ENCODE measurements at regions not wholly inside any gene's neighbourhood (a gene's known extent, or its start where the extent isn't known, plus 50 kb on each side); places are given as distances from the start of the nearest gene placed in this dataset.

DNA sequence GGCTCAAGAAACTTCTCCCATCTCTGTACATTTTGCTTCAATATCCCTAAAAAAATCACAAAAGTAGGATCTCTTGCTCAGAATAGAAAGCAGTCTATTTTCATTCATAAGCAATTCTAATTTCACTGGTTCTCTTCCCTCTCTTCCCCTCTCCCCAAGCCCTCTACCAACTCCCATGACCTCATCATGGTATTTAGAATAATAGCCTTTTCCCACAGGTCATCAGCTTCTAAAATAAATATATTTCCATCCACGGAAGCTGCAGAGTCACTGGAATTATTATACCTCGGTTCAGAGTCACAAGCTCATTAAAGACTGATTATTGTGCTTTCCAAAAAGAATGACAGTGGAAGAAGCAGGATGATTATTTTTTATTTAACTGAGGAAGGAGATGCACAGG, 84.2 kb upstream of the ADRA1B start:
- no peak for DNase-seq

DNA sequence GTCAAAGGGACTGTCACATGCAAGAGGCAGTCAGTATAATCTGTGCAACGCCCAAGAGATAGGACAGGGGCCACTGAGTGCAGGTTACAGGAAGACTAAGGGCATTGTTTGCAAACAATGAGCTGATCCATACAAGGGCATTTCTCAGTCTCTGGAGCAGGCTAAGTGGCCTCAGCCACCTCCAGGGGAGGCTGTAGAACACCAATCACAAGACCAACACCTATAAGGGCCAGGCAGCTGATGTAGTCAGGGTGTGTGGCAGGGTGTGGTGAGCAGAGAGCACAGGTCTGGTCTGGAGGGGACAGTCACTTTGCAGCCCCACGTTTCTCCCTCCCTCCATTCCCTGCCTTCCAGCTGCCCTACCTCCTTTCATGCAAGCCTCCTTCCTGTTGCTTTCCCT, 83.2 kb upstream of the ADRA1B start:
- DNase-seq, result no peak

DNA sequence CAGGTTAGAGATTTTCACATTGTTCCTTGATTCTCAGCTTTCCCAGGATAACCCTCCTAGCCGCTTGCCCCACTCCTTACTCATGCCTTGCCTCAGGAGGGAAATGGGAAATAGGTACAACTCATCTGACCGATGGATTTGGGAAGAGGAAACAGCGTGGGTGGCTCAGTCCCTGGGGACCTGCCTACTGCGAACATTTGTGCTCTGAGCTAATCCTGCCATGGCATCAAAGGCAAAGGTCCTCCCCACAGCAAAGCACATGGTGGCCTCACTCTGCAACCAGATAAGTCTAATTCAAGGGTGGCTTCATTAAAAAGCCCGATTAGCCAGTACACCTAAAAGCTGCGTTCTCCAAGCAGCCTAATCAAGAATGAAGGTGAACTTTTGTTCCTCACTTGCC, 82.4 kb upstream of the ADRA1B start:
- no peak for DNase-seq

DNA sequence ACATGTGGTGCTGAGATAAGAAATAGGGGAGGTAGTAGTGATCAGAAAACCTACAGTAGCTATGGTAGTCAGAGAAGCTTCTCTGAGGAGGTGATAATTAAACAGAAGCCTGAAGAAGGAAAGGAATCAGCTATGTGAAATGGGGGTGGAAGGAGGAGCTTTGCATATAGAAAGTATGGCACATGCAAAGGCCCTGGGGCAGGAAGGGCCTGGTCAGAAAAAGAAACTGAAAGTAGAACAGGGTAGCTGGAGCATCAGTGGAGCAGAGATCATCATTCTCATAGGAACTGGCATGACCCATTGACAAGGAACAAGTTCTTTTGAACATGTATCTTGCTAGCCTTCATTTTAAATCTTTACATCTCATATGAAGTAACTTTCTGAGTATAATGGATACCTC, 80.7 kb upstream of the ADRA1B start:
- no peak for DNase-seq

DNA sequence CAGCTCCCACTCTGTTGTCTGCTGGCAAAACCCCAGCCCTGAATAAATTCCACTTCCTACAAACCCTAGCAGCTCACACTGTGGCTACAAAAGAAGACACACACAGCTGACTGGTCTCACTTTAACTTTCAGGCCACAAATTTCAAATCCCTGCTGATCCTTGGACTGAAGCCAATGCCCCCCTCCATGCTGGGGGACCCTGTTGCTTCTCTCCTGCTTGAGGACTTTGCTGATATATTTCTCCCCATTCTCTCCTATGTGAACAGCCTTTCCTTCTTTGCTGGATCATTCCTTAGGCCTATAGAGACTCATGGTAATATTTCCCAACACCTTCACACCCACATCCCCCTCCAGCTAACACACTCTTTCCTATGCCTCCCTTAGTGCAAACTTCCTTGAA, 79.6 kb upstream of the ADRA1B start:
- DNase-seq, result no peak

DNA sequence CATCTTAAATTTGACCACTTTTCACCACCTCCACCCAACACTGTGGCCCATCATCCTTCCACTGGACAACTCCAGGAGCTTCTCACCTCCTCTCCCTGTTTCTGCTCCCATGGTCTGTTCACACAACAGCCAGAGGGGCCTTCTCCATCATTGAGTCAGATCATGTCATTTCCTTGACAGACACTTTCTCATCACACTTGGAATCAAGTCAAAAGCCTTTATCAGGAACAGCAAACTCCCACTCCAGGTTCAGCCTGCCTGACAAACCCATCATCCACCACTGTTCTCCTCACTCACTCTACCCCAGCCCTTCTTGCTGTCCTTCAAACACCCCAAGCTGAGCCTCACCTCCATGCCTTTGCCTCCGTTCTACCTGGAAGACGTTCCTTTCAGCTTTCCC, 78.4 kb upstream of the ADRA1B start:
- DNase-seq, result no peak

DNA sequence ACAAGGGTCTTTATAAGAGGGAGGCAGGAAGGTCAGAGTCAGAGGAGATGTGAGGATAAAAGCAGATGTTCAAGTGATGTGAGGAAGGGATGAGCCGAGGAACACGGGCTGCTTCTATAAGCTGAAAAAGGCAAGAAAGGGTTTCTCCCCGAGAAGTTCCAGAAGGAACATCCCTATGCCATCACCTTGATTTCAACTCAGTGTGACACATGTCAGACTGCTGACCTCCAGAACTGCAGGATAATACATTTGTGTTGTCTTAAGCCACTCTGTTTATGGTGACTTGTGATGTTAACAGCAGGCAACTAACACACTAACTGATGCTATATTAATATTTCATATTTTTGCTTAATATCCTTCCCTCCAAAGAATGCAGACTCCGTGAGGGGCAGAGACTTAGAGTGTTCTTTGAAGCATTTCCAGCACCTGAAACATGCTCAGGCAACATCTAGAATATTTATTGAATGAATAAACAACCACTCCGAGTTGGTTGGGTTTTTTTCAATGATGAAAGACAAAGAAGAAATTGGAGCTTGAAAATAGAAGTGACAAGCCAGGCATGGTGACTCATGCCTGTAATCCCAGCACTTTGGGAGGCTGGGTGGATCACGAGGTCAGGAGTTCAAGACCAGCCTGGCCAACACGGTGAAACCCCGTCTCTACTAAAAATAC, 77.6 kb upstream of the ADRA1B start:
- DNase-seq, result no peak

DNA sequence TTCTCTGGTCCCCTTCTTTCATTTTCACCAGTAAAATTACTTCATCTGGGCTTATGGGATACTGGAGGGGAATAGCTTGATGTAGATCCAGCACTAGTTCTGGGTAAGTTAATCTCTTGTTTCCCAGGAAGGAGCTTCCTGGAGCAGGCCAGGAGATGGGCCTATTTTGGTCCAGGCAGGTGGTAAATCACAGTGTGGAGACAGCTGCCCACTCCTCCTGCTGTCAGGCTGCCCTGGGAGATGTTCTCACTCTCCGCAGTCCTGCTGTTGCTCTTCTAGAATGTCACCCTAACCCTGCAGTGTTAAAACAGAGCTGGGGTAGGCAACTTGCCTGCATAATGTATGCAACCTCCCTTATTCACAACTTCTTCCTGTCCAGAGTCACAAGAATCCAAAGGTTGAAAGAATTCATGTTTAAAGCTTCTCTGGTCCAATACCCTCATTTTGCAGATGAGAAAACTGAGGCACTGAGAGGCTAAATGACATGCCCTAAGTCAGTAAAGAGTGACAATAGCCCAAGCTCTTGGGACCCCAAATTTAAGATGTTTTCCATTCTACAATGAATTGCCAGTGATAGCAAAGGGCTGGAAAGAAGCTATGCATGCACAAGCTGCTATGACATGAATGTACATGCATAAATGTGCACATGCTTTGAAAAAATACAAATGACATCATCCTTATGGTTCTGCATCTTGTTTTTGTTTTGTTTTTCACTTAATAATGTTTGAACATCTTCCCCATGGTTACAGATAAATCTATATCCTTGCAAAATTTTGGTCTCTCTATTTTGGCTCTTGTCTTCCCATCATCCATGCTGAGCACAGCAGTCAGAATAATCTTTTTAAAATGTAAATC, 71.8 kb upstream of the ADRA1B start:
- no peak for DNase-seq

DNA sequence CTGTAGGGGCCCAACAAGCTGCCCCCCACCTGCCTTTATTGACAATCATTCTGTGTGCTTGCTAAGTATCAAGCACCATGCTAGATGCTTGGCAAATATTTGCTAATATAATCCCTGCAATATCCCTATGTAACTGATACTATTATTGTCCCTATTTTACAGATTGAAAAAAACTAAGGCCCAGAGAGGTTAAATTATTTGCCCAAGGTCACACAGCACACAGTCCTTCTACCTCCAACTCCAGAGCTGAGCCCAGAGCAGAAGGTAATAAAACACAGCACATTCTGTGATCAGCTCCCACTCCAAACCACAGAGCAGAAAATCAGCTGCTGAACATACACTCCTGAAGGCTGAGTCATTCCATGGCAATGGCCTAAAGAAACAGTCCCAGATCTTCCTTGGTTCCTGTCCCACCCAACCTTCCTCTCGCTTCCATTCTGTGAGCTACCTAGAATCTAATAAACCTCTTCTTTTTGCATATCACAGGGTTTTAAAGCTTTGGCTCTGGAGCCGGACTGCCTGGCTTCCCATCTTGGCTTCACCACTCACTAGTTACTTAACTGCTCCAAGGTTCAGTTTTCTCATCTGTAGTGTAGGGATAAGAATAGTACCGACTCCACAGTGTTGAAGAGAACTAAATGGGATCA, 66.7 kb upstream of the ADRA1B start:
- no peak for DNase-seq

DNA sequence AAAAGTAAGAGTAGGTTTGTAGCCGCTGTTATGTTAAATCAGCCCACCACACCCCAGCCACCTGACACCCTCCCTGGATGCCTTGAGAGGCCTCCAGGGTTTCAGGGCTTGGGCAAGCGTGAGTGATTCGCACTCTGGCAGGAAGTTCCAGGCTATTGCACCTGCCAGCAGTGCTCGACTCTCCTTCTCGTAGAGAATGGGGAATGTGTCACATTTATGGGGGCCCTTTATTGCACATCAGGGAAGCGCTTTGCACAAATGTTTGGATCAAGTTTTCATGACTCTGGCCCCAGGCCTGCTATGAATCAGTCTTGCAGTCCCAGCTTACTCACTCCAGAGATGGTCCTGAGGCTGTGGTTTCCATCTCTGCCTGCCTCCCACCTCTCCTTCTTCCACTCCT, 66.1 kb upstream of the ADRA1B start:
- DNase-seq, result no peak

DNA sequence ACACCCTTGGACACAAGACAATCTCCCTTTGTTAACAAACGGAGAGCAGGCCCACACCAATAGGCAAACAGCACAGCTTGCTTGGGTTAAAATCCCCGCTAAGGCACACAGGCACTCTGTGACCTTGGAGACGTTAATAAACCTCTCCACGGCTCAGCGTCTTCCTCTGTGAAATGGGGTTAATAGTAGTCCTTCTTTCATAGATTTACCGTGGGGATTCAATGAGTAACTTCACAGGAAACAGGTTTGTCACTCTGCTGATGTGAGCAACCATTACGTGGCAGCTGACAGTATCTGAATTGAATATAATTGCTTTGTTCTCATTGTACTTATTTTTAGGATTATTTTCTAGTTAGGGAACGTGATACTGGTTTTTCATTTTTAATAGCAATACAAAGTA, 65.2 kb upstream of the ADRA1B start:
- DNase-seq, result no peak

DNA sequence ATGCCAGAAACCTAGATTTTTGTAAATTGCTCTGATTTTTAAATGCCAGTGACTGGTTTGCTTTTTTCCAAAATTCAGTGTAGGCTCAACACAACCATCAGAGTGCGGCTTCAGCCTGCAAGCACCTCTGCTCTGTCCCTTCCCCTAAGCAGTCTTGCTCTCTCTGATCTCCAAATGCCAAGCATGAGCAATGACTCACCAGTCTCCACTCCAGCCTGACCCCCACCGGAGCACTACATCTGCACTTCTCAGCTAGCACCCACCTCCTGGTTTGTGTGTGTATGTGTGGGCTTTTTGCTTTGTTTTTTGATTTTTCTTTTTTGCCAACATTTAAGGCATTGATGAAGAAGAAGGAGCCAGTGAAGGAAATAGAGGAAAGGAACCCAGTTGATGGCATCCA, 61.4 kb upstream of the ADRA1B start:
- no peak for DNase-seq

DNA sequence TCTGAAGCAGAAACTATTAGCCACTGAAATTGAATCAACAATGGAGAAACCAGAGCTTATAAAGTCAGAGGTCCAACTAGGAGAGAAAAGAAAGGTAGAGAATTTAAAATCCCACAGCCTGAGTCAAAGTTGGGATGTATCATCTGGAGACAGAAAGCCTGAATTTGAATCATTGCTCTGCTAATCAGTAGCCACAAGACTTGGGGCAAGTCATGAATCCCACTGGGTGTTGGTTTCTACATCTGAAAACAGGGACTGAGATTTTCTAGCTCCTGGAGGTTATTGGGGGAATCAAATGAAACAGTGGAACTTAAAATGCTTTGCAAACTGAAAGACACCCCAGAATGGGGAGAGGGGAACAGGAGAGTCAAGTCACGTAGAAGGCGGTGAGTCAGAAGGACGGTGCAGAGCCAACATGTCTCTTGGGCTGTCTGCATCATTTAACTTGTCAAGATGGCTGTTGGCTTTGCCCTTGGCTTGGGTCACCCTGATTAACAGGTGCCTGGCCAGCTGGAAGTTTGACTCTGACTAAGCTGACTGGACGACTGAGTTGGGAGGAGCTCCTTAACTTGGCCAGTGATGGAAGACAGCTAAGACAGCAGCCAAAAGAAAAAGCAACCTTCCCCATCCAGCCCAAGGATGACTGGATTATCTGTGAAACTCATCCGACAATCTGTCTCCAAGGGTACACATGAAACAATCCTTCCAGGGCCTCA, 60.6 kb upstream of the ADRA1B start:
- no peak for DNase-seq

DNA sequence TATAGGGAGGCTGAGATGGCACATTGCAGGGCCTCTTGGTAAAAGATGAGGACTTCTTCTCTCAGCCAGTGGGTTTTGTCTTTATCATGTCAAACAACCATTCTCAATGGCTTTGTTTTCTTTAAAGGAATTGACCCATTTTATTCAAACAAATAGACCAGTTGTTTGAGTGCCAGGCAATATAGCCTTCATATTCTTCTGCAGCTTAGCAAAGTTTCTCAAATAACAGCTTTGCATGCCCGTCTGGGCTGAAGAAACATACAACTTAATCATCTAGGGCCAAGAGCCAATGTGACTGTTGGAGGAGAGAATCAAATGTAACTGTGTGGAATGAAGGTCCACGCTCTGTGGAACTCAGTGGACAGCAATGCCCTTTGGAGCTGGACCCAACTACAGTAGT, 57.4 kb upstream of the ADRA1B start:
- no peak for DNase-seq

DNA sequence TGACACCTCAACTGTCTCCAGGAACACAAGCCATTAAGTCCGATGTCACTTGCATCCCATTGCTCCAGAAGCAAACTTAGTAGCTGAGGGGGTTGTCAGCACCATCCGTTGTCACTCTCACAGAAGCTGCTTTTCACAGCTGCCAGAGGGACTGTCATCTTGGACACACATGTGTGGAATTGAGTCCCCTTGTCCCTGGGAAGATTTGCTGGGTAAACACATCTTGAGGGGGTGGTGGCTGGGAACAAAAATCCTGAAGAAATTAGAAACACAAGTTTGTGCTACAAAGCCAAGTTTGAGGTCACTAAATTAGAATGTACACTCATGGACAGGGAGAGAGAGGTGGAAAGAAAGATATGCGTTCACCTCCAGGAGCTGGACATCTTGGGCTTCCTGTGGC, 55.2 kb upstream of the ADRA1B start:
- DNase-seq, result no peak

DNA sequence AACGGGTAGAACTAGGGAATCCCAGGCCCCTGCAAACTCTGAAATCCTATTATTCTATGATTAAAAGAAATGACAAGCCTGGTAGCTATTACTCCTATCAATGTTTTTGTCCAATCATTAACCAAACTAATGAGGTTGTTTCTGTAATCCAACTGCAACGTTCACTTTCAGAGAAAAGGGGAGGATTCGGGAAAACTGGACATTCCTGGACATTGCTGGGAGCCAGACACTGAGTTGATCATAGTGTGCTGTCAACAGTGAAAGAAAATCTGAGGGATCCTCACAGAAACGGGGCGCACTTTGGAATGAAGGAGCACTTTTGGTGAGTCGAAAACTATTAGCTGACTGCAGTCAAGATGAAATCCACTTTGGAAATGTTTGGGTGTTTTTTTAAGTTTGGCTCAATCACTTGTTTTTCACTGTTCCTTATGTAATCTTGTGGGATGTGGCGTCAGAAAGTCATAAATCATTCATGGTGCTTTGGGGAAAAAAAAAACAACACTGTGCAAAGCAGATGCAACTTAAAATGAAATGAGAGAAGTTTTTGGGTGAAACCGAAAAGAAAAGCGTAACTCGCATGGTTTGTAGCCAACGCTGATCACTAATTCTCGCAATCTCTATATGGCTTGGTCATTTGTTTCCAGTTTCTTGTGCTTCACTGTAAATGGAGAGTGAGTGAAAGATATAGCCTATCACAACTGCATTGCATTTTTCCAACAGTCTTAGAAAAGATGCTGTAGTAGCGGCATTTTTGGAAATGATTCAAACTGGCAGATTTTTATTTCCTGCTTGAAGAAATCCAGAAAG, 51.2 kb upstream of the ADRA1B start:
- no peak for DNase-seq

DNA sequence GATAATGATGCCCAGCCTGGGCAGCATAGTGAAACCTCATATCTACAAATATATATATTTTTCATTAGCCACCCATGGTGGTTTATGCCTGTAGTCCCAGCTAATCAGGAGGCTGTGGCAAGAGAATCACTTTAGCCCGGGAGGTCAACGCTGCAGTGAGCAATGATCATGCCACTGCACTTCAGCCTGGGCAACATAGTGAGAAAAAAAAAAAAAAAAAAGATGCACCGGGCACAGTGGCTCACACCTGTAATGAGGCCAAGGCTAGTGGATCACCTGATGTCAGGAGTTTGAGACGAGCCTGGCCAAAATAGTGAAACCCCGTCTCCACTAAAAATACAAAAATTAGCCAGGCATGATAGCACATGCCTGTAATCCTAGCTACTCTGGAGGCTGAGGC, 50.2 kb upstream of the ADRA1B start:
- no peak for DNase-seq

All from NCI-H2081 treated with DMSO at 0.1 percent for 48 hours (cell line).